ENCODE measurements at regions not wholly inside any gene's neighbourhood (a gene's known extent, or its start where the extent isn't known, plus 50 kb on each side); places are given as distances from the start of the nearest gene placed in this dataset.

DNA sequence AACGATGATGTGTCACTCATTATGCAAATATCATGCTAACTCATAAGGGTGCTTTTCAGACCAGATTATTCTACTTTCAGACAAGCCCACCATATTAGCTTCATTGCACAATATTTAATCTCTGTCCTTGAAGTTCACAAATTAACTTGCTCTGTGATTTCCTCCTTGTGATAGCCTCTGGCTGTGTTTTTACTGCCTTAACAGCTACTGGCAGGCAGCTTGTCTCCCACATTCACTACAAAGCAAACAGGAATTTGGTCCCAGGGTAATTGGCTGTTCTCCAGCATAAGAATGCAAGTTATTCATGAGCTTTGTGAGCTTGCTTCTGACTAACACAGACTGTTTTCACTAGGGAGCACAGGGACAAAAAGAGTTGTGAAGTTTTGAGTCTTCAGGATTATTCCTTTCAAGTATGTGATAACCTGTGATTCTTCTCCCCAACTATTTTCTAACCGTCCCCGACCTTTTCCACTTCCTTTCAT, 87.9 kb upstream of the HMCN1 start (continued):
- TF ChIP-seq ZKSCAN8 (CRISPR knock-in tag; IDR thresholded peaks at IDR 0.05; ENCODE audit: borderline replicate concordance) (peak; percentile 77), NONO (IDR thresholded peaks at IDR 0.05) (no peak), NONO (CRISPR knock-in tag; conservative IDR thresholded peaks at IDR 0.05) (peak; percentile 63; the same call in 1 of the 2 replicates), ZNF496 (CRISPR knock-in tag; IDR thresholded peaks at IDR 0.05; ENCODE audit: insufficient replicate concordance) (no peak), HMG20B (CRISPR knock-in tag; conservative IDR thresholded peaks at IDR 0.05) (peak; percentile 66), KLF6 (CRISPR knock-in tag; IDR thresholded peaks at IDR 0.05) (no peak), CEBPG (CRISPR knock-in tag; IDR thresholded peaks at IDR 0.05) (peak; percentile 93), MIER3 (CRISPR knock-in tag; IDR thresholded peaks at IDR 0.05; ENCODE audit: borderline replicate concordance) (peak; percentile 83), ZNF788 (CRISPR knock-in tag; IDR thresholded peaks at IDR 0.05; ENCODE audit: borderline replicate concordance) (peak; percentile 51; the same call in 1 of the 2 replicates), TCF7 (IDR thresholded peaks at IDR 0.05; ENCODE audit: low read depth) (peak; percentile 70), HMG20A (CRISPR knock-in tag; IDR thresholded peaks at IDR 0.05; ENCODE audit: borderline replicate concordance) (peak; percentile 93), ASH2L (IDR thresholded peaks at IDR 0.05; ENCODE audit: insufficient read length, low read depth, low read length) (peak; percentile 61), ZNF883 (CRISPR knock-in tag; IDR thresholded peaks at IDR 0.05; ENCODE audit: not compliant biosample characterization) (no peak), ZNF124 (CRISPR knock-in tag; IDR thresholded peaks at IDR 0.05) (peak; percentile 65; the same call in 1 of the 2 replicates), ZMYM3 (CRISPR knock-in tag; IDR thresholded peaks at IDR 0.05) (peak; percentile 59; the same call in 1 of the 2 replicates)
- TF ChIP-seq, protein P1, sequence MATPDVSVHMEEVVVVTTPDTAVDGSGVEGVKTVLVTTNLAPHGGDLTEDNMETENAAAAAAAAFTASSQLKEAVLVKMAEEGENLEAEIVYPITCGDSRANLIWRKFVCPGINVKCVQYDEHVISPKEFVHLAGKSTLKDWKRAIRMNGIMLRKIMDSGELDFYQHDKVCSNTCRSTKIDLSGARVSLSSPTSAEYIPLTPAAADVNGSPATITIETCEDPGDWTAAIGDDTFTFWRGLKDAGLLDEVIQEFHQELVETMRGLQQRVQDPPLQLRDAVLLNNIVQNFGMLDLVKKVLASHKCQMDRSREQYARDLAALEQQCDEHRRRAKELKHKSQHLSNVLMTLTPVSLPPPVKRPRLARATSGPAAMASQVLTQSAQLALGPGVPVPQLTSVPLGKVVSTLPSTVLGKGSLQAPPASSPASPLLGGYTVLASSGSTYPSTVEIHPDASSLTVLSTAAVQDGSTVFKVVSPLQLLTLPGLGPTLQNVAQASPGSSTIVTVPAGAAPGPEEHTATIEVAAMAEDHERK (CRISPR knock-in tag; IDR thresholded peaks at IDR 0.05; ENCODE audit: low read depth) = no peak
- TF ChIP-seq, protein P2, sequence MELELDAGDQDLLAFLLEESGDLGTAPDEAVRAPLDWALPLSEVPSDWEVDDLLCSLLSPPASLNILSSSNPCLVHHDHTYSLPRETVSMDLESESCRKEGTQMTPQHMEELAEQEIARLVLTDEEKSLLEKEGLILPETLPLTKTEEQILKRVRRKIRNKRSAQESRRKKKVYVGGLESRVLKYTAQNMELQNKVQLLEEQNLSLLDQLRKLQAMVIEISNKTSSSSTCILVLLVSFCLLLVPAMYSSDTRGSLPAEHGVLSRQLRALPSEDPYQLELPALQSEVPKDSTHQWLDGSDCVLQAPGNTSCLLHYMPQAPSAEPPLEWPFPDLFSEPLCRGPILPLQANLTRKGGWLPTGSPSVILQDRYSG (CRISPR knock-in tag; IDR thresholded peaks at IDR 0.05) = no peak
- TF ChIP-seq, protein P3, sequence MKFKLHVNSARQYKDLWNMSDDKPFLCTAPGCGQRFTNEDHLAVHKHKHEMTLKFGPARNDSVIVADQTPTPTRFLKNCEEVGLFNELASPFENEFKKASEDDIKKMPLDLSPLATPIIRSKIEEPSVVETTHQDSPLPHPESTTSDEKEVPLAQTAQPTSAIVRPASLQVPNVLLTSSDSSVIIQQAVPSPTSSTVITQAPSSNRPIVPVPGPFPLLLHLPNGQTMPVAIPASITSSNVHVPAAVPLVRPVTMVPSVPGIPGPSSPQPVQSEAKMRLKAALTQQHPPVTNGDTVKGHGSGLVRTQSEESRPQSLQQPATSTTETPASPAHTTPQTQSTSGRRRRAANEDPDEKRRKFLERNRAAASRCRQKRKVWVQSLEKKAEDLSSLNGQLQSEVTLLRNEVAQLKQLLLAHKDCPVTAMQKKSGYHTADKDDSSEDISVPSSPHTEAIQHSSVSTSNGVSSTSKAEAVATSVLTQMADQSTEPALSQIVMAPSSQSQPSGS (CRISPR knock-in tag; IDR thresholded peaks at IDR 0.05) = peak; percentile 75; the same call in 1 of the 2 replicates
- TF ChIP-seq, protein P4, sequence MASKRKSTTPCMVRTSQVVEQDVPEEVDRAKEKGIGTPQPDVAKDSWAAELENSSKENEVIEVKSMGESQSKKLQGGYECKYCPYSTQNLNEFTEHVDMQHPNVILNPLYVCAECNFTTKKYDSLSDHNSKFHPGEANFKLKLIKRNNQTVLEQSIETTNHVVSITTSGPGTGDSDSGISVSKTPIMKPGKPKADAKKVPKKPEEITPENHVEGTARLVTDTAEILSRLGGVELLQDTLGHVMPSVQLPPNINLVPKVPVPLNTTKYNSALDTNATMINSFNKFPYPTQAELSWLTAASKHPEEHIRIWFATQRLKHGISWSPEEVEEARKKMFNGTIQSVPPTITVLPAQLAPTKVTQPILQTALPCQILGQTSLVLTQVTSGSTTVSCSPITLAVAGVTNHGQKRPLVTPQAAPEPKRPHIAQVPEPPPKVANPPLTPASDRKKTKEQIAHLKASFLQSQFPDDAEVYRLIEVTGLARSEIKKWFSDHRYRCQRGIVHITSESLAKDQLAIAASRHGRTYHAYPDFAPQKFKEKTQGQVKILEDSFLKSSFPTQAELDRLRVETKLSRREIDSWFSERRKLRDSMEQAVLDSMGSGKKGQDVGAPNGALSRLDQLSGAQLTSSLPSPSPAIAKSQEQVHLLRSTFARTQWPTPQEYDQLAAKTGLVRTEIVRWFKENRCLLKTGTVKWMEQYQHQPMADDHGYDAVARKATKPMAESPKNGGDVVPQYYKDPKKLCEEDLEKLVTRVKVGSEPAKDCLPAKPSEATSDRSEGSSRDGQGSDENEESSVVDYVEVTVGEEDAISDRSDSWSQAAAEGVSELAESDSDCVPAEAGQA (IDR thresholded peaks at IDR 0.05; ENCODE audit: low read depth) = no peak
- TF ChIP-seq, protein P4 (CRISPR knock-in tag; IDR thresholded peaks at IDR 0.05; ENCODE audit: borderline replicate concordance) = no peak
- TF ChIP-seq, protein P5, sequence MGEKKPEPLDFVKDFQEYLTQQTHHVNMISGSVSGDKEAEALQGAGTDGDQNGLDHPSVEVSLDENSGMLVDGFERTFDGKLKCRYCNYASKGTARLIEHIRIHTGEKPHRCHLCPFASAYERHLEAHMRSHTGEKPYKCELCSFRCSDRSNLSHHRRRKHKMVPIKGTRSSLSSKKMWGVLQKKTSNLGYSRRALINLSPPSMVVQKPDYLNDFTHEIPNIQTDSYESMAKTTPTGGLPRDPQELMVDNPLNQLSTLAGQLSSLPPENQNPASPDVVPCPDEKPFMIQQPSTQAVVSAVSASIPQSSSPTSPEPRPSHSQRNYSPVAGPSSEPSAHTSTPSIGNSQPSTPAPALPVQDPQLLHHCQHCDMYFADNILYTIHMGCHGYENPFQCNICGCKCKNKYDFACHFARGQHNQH (CRISPR knock-in tag; IDR thresholded peaks at IDR 0.05) = peak; percentile 88
